HFF-Myc (cell line): ENCODE measurements at regions not wholly inside any gene's neighbourhood (a gene's known extent, or its start where the extent isn't known, plus 50 kb on each side); places are given as distances from the start of the nearest gene placed in this dataset.

Experiments used
- DNase-seq: peaks from one replicate; pipeline ENCODE4 v3.0.0-alpha.2; 2011; ENCODE audit warnings: low read depth; ENCODE audit errors: extremely low read depth
- H3K4me3 ChIP-seq: replicated peaks from 2 replicates; pipeline ENCODE4 v1.5.1; 2011; ENCODE audit warnings: low read depth, mild to moderate bottlenecking, control low read depth, low read length
- TF ChIP-seq, protein P1 (sequence below): IDR thresholded peaks from 2 replicates; pipeline ENCODE4 v1.5.1; 2012; ENCODE audit warnings: mild to moderate bottlenecking, low read depth, low read length, control low read depth; ENCODE audit errors: missing control alignments

DNA sequence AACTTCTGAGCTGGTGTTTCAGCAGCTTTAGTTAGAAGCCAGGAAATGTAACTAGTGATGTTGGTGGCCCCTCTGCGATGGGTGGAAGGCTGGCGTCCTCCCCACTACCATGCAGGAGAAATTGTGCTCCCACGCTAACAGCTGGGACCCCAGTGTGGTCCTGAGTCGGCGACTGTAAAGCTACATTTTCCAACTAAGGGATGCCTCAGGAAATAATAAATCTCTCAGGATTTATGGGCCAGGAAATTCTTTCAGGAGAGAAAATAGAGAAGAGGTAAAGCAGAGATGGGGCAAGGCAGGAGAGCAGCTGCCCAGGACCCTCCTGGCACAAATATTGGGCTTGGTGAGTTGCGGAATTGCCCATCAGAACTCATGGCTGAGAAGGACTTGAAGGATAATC, 186.9 kb downstream of the OPA1 start:
- TF ChIP-seq, protein P1, sequence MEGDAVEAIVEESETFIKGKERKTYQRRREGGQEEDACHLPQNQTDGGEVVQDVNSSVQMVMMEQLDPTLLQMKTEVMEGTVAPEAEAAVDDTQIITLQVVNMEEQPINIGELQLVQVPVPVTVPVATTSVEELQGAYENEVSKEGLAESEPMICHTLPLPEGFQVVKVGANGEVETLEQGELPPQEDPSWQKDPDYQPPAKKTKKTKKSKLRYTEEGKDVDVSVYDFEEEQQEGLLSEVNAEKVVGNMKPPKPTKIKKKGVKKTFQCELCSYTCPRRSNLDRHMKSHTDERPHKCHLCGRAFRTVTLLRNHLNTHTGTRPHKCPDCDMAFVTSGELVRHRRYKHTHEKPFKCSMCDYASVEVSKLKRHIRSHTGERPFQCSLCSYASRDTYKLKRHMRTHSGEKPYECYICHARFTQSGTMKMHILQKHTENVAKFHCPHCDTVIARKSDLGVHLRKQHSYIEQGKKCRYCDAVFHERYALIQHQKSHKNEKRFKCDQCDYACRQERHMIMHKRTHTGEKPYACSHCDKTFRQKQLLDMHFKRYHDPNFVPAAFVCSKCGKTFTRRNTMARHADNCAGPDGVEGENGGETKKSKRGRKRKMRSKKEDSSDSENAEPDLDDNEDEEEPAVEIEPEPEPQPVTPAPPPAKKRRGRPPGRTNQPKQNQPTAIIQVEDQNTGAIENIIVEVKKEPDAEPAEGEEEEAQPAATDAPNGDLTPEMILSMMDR = no peak
- no peak overlapping the region for H3K4me3 ChIP-seq
- DNase-seq = no peak

DNA sequence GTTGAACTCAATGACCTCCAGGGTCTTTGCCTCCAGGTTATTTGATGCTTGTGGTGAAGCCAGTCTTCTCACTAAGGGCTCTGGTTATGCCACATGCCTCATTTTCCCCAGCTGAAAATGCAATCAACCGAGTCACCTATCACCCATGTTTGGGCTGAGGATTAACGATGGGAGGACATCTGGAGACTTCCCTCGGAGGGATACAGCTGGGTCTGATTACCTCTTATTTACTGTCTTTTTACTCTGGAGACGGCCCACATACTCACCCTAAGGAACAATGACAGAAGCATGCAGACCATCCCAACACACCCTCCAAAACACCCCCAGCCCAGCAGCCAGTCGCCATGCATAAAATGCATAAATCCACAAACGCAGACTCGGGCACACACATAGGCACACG, 187.4 kb downstream of the OPA1 start:
- no peak for DNase-seq
- TF ChIP-seq, protein P1 = no peak
- H3K4me3 ChIP-seq = no peak overlapping the region

- TF ChIP-seq, protein P1 = peak; percentile 87
- peak; percentile 64 for DNase-seq
- H3K4me3 ChIP-seq = no peak overlapping the region
Observed at GRCh38 chr3:193780810-193781478, 187.9 kb downstream of the OPA1 start.

DNA sequence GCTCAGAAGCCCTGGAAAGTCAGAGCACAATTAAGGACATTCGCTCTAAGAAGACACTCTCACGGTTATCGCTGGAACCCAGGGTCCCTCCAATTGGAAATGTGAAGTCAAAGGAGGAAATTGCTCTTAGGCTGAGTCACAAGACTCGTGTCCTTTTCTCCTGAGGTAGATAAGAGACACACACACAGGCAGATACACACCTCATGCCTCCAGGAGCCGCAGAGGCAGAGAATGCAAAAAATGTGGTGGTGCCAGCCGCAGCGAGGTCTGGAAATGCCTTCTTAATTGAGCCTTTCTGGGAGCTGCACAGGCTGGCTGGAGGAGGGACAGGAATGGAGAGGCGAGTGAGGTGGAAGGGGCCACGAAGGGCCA, 189.3 kb downstream of the OPA1 start:
- no peak overlapping the region for H3K4me3 ChIP-seq
- no peak for DNase-seq
- TF ChIP-seq, protein P1 = no peak

- TF ChIP-seq, protein P1 = no peak
- no peak for DNase-seq
Observed at GRCh38 chr3:193782747-193783146, 189.7 kb downstream of the OPA1 start.

GRCh38 chr3:193783166-193783896, 190.3 kb downstream of the OPA1 start:
- TF ChIP-seq, protein P1 = no peak
- H3K4me3 ChIP-seq = no peak overlapping the region
- no peak for DNase-seq

More at GRCh38 chr3:193782747-193783146, 189.7 kb downstream of the OPA1 start:
- H3K4me3 ChIP-seq = no peak overlapping the region
